NCI-H345 treated with DMSO at 0.1 percent for 48 hours (cell line): ENCODE measurements at regions not wholly inside any gene's neighbourhood (a gene's known extent, or its start where the extent isn't known, plus 50 kb on each side); places are given as distances from the start of the nearest gene placed in this dataset.

Experiments used
- DNase-seq: peaks from one replicate; lab custom pipeline; 2025; ENCODE audit not compliant: unreplicated experiment; lab: John Stamatoyannopoulos, UW

- DNase-seq: no peak
These were observed 175.3 kb upstream of the SESN3 start for GRCh38 chr11:95406271-95406670.

- no peak for DNase-seq
These were observed 173.4 kb upstream of the SESN3 start for GRCh38 chr11:95404370-95404769.

GRCh38 chr11:95398437-95399112 is 167.6 kb upstream of the SESN3 start:
- no peak for DNase-seq

- no peak for DNase-seq
These were observed 161.6 kb upstream of the SESN3 start for GRCh38 chr11:95392644-95393043.

- DNase-seq: no peak
These were observed 158.4 kb upstream of the SESN3 start for GRCh38 chr11:95389427-95389826.

GRCh38 chr11:95388086-95388485 is 157.1 kb upstream of the SESN3 start:
- DNase-seq: no peak

GRCh38 chr11:95387325-95387724 is 156.3 kb upstream of the SESN3 start:
- DNase-seq: no peak

- no peak for DNase-seq
These were observed 154.6 kb upstream of the SESN3 start for GRCh38 chr11:95385577-95385976.

GRCh38 chr11:95379479-95379878 is 148.5 kb upstream of the SESN3 start:
- no peak for DNase-seq

- DNase-seq: no peak
These were observed 147.8 kb upstream of the SESN3 start for GRCh38 chr11:95378789-95379188.

- DNase-seq: no peak
These were observed 147.1 kb upstream of the SESN3 start for GRCh38 chr11:95378111-95378510.

- no peak for DNase-seq
These were observed 144.9 kb upstream of the SESN3 start for GRCh38 chr11:95375886-95376285.

GRCh38 chr11:95375451-95375850 is 144.4 kb upstream of the SESN3 start:
- no peak for DNase-seq

GRCh38 chr11:95374105-95374504 is 143.1 kb upstream of the SESN3 start:
- DNase-seq: no peak

GRCh38 chr11:95373241-95373640 is 142.2 kb upstream of the SESN3 start:
- DNase-seq: no peak

GRCh38 chr11:95372097-95372656 is 141.2 kb upstream of the SESN3 start:
- DNase-seq: no peak

GRCh38 chr11:95371153-95371552 is 140.2 kb upstream of the SESN3 start:
- no peak for DNase-seq

- DNase-seq: no peak
These were observed 136.7 kb upstream of the SESN3 start for GRCh38 chr11:95367726-95368125.

- no peak for DNase-seq
These were observed 134.3 kb upstream of the SESN3 start for GRCh38 chr11:95365348-95365747.

GRCh38 chr11:95364324-95365295 is 133.6 kb upstream of the SESN3 start:
- DNase-seq: no peak

- peak; percentile 62 for DNase-seq
These were observed 132.7 kb upstream of the SESN3 start for GRCh38 chr11:95363708-95364107.

- DNase-seq: no peak
These were observed 132.2 kb upstream of the SESN3 start for GRCh38 chr11:95363164-95363563.
